NCI-H2029 treated with DMSO at 0.1 percent for 48 hours (cell line): ENCODE measurements at regions not wholly inside any gene's neighbourhood (a gene's known extent, or its start where the extent isn't known, plus 50 kb on each side); places are given as distances from the start of the nearest gene placed in this dataset.

Source experiments
- DNase-seq: peaks from one replicate; lab custom pipeline; 2025; lab: John Stamatoyannopoulos, UW

DNA sequence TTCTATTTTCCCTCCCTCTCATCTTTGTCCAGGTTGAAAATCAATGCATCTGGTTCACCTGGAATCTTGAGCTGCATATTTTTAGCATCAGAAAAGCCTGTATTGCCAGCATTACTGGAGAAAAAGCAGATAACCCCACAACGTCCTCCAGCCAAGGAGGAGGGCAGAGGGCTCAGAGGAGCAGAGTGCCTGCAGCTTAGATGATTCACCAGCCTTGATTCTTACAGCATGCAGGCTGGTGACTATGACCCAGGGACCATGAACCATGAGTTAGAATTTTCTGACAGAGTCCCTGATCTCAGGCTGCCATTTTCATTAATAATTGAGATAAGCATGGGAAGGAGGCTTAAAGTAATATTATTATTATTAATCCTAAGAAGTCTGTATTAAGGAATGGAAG lies 278.2 kb downstream of the BRINP1 start:
- DNase-seq = no peak

DNA sequence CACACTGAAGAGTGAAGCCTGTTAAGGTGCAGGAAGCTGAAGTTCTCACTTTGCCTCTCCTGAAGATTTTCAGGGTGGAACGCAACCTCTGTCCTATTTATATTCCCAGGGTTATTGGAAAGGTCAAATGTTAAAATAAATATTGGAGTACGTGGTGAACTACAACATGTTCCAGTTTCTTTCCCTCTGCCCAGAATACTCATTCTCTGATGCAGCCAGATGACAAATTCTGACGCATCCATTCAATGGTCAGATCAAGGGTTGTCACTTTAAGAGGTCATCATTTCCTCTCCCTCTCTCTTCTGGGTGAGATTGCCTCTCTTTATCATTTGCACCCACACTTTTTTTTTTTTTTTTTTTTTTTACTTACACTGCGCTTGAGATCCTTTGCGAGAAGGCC lies 277.1 kb downstream of the BRINP1 start:
- no peak for DNase-seq

DNA sequence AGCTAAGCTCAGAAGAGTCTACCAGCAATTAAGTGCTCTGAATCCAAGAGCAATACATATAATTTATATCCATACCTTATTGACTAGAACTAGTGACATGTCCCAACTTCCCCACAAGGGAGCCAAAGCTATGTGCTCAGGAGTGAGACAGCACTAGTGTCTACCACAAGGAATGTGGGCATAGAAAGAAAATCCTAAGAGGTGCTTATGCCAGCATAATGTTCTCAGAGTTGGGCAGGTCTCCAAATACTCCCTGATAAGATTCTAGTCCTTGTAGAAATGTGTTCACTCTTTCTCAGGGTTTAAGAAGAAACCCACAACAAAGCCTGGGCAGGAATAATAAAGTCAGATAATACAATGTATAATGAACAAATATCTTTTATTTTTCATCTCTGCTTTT lies 275.1 kb downstream of the BRINP1 start:
- no peak for DNase-seq

DNA sequence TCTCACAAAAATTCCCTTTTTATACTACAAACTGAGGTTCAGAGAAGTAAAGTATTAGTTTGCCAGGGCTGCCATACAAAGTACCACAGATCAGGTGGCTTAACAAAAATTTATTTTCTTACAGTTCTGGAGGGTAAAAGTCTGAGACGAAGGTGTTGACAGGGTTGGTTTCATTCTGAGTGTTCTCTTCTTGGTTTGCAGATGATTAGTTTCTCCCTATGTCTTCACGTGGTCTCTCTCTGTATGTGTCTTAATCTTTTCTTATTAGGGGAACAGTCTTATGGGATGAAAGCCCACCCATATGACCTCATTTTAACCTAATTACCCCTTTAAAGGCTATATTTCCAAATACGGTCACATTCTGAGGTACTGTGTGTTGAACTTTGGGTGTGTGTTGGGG lies 274.2 kb downstream of the BRINP1 start:
- DNase-seq = no peak

- DNase-seq = no peak
These were observed 268.2 kb downstream of the BRINP1 start for GRCh38 chr9:119101048-119101447.

DNA sequence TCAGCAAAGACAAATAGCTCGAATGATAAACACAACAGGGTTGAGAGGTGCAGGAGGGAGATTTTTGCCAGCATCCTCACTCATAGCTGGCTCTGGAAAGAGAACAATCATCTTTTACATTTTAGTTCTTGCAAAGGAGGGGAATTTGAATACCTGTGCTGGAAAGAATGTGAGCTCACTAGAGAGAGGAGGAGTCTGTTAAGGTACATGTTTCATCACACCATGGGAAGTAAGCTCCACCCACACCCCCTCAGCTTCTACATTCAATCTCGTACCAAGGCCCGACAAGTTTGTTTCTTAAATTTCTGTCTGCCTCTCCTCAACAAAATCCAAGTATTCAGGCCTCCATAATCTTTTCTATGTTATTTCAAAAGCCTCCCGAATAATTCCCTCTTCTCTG lies 254.6 kb downstream of the BRINP1 start:
- DNase-seq = no peak
